ENCODE measurements at regions not wholly inside any gene's neighbourhood (a gene's known extent, or its start where the extent isn't known, plus 50 kb on each side); places are given as distances from the start of the nearest gene placed in this dataset.

GRCh38 chrX:36543499-36543898 lies 464.7 kb upstream of the FAM47C start:
- WGBS (ENCODE audit: low lambda C conversion rate, missing lambda C conversion rate): 24% methylated on average over 1 of the region's 1 CpG
- Histone ChIP-seq H4K20me1 (ENCODE audit: insufficient read depth, poor library complexity, severe bottlenecking) (no peaks in the 10 kb centered on the region), H3K27ac (no peak overlapping the region), H2AFZ (no peak overlapping the region), H3K9me2 (replicated peaks; ENCODE audit: insufficient read depth) (no peaks in the 10 kb centered on the region), H3K9me3 (ENCODE audit: low read depth) (no peaks in the 10 kb centered on the region), H3K4me1 (ENCODE audit: insufficient read depth) (no peaks in the 10 kb centered on the region), H3K27me3 (no peaks in the 10 kb centered on the region), H3K4me2 (no peak overlapping the region), H3K4me3 (no peak overlapping the region), H3K79me2 (no peaks in the 10 kb centered on the region), H3K36me3 (replicated peaks; ENCODE audit: insufficient read depth, low read depth) (no peaks in the 10 kb centered on the region)
- DNase-seq (ENCODE audit: low spot score): no peak
- TF ChIP-seq EZH2 (IDR thresholded peaks at IDR 0.05; ENCODE audit: borderline replicate concordance) (no peak), EZH2phosphoT487 (IDR thresholded peaks at IDR 0.05; ENCODE audit: low read depth, severe bottlenecking, unreplicated experiment) (no peak)
- TF ChIP-seq, protein P1, sequence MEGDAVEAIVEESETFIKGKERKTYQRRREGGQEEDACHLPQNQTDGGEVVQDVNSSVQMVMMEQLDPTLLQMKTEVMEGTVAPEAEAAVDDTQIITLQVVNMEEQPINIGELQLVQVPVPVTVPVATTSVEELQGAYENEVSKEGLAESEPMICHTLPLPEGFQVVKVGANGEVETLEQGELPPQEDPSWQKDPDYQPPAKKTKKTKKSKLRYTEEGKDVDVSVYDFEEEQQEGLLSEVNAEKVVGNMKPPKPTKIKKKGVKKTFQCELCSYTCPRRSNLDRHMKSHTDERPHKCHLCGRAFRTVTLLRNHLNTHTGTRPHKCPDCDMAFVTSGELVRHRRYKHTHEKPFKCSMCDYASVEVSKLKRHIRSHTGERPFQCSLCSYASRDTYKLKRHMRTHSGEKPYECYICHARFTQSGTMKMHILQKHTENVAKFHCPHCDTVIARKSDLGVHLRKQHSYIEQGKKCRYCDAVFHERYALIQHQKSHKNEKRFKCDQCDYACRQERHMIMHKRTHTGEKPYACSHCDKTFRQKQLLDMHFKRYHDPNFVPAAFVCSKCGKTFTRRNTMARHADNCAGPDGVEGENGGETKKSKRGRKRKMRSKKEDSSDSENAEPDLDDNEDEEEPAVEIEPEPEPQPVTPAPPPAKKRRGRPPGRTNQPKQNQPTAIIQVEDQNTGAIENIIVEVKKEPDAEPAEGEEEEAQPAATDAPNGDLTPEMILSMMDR (IDR thresholded peaks at IDR 0.05; ENCODE audit: poor library complexity): no peak

DNA sequence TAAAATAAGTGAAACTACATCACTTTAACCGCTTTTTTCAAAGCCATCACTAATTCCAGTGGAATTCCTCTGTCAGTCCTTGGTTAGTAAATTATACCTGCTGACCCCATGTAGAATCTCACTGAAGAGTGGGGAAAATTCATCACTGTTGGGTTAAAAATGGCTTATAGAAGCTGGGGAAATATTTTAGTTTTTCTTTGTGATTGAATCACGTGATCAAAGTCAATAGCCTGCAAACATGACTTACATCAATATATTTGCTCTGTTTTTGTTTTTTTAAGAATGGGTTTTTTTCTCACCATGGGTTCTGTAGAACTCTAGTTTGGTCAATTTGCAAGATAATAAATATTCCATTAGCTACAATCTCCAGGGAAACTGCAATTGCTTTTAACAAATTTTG lies 445.2 kb upstream of the FAM47C start:
- 49% methylated on average over 2 of the region's 2 CpGs for WGBS (ENCODE audit: low lambda C conversion rate, missing lambda C conversion rate)
- Histone ChIP-seq H2AFZ (no peak overlapping the region), H3K9me2 (replicated peaks; ENCODE audit: insufficient read depth) (no peaks in the 10 kb centered on the region), H4K20me1 (ENCODE audit: insufficient read depth, poor library complexity, severe bottlenecking) (no peaks in the 10 kb centered on the region), H3K9me3 (ENCODE audit: low read depth) (no peaks in the 10 kb centered on the region), H3K27me3 (no peaks in the 10 kb centered on the region), H3K79me2 (no peaks in the 10 kb centered on the region), H3K4me1 (ENCODE audit: insufficient read depth) (no peaks in the 10 kb centered on the region), H3K27ac (no peak overlapping the region), H3K36me3 (replicated peaks; ENCODE audit: insufficient read depth, low read depth) (no peaks in the 10 kb centered on the region), H3K4me2 (no peak overlapping the region), H3K4me3 (no peak overlapping the region)
- TF ChIP-seq, protein P1 (IDR thresholded peaks at IDR 0.05; ENCODE audit: poor library complexity): no peak
- TF ChIP-seq EZH2phosphoT487 (IDR thresholded peaks at IDR 0.05; ENCODE audit: low read depth, severe bottlenecking, unreplicated experiment) (no peak), EZH2 (IDR thresholded peaks at IDR 0.05; ENCODE audit: borderline replicate concordance) (no peak)
- no peak for DNase-seq (ENCODE audit: low spot score)

DNA sequence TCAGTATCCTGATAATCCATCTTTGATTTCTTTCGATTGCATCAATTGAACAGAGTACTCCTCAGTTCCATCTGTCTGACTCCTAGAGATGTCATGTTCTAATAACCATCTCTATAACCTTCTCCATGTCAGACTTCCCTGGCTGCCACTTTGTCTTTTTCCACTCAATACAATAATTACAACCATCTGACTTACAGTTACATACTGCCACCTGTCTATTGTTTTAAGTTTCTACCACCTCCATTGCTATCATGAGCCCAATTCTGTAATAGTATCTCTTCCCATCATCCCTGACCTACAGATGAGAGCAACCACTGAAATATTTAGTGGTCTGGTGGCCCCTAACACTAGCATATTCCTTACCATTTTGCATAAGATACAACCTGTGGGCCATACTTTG lies 439.2 kb upstream of the FAM47C start:
- no peaks in the 10 kb centered on the region for H4K20me1 ChIP-seq (ENCODE audit: insufficient read depth, poor library complexity, severe bottlenecking)
- H3K4me1 ChIP-seq (ENCODE audit: insufficient read depth): no peaks in the 10 kb centered on the region
- 86% methylated on average over 1 of the region's 1 CpG for WGBS (ENCODE audit: low lambda C conversion rate, missing lambda C conversion rate)
- H2AFZ ChIP-seq: no peak overlapping the region
- H3K27ac ChIP-seq: no peak overlapping the region
- H3K9me3 ChIP-seq (ENCODE audit: low read depth): no peaks in the 10 kb centered on the region
- no peaks in the 10 kb centered on the region for H3K79me2 ChIP-seq
- H3K4me2 ChIP-seq: no peak overlapping the region
- H3K9me2 ChIP-seq (replicated peaks; ENCODE audit: insufficient read depth): no peaks in the 10 kb centered on the region
- H3K4me3 ChIP-seq: no peak overlapping the region
- H3K27me3 ChIP-seq: no peaks in the 10 kb centered on the region
- no peak for DNase-seq (ENCODE audit: low spot score)
- TF ChIP-seq EZH2phosphoT487 (IDR thresholded peaks at IDR 0.05; ENCODE audit: low read depth, severe bottlenecking, unreplicated experiment) (no peak), EZH2 (IDR thresholded peaks at IDR 0.05; ENCODE audit: borderline replicate concordance) (no peak)
- TF ChIP-seq, protein P1 (IDR thresholded peaks at IDR 0.05; ENCODE audit: poor library complexity): peak; percentile 8
- no peaks in the 10 kb centered on the region for H3K36me3 ChIP-seq (replicated peaks; ENCODE audit: insufficient read depth, low read depth)

GRCh38 chrX:36573720-36574119 lies 434.4 kb upstream of the FAM47C start:
- TF ChIP-seq EZH2 (IDR thresholded peaks at IDR 0.05; ENCODE audit: borderline replicate concordance): no peak
- TF ChIP-seq, protein P1 (IDR thresholded peaks at IDR 0.05; ENCODE audit: poor library complexity): no peak
- TF ChIP-seq EZH2phosphoT487 (IDR thresholded peaks at IDR 0.05; ENCODE audit: low read depth, severe bottlenecking, unreplicated experiment): no peak
- no peak overlapping the region for H2AFZ ChIP-seq
- no peaks in the 10 kb centered on the region for H3K27me3 ChIP-seq
- no peaks in the 10 kb centered on the region for H3K4me1 ChIP-seq (ENCODE audit: insufficient read depth)
- H3K9me3 ChIP-seq (ENCODE audit: low read depth): no peaks in the 10 kb centered on the region
- H3K4me3 ChIP-seq: no peak overlapping the region
- no peaks in the 10 kb centered on the region for H3K9me2 ChIP-seq (replicated peaks; ENCODE audit: insufficient read depth)
- H3K27ac ChIP-seq: no peak overlapping the region
- WGBS (ENCODE audit: low lambda C conversion rate, missing lambda C conversion rate): 25% methylated on average over 2 of the region's 2 CpGs
- DNase-seq (ENCODE audit: low spot score): no peak
- H3K79me2 ChIP-seq: no peaks in the 10 kb centered on the region
- no peaks in the 10 kb centered on the region for H4K20me1 ChIP-seq (ENCODE audit: insufficient read depth, poor library complexity, severe bottlenecking)
- no peak overlapping the region for H3K4me2 ChIP-seq
- H3K36me3 ChIP-seq (replicated peaks; ENCODE audit: insufficient read depth, low read depth): no peaks in the 10 kb centered on the region
